Glutamatergic neuron (in vitro differentiated cells): ENCODE measurements at regions not wholly inside any gene's neighbourhood (a gene's known extent, or its start where the extent isn't known, plus 50 kb on each side); places are given as distances from the start of the nearest gene placed in this dataset.

Experiments used
- DNase-seq: peaks from one replicate; pipeline ENCODE4 v3.0.0; 2022
- H3K27ac Mint-ChIP-seq: one replicate; pipeline ENCODE4 v1.8.0; 2020; ENCODE audit warnings: mild to moderate bottlenecking, mixed read lengths, inconsistent platforms; ENCODE audit not compliant: unreplicated experiment
- H3K27me3 Mint-ChIP-seq: one replicate; pipeline ENCODE4 v1.8.0; 2020; ENCODE audit warnings: mild to moderate bottlenecking, moderate library complexity, mixed read lengths, inconsistent platforms; ENCODE audit not compliant: unreplicated experiment
- H3K36me3 Mint-ChIP-seq: one replicate; pipeline ENCODE4 v1.8.0; 2020; ENCODE audit warnings: mild to moderate bottlenecking, mixed read lengths, inconsistent platforms; ENCODE audit not compliant: unreplicated experiment
- H3K4me1 Mint-ChIP-seq: one replicate; pipeline ENCODE4 v1.8.0; 2020; ENCODE audit warnings: mild to moderate bottlenecking, low read depth, mixed read lengths, inconsistent platforms; ENCODE audit not compliant: unreplicated experiment
- H3K4me3 Mint-ChIP-seq: one replicate; pipeline ENCODE4 v1.8.0; 2020; ENCODE audit warnings: mild to moderate bottlenecking, mixed read lengths, inconsistent platforms; ENCODE audit not compliant: unreplicated experiment
- H3K9me3 Mint-ChIP-seq: one replicate; pipeline ENCODE4 v1.8.0; 2020; ENCODE audit warnings: mild to moderate bottlenecking, moderate library complexity, mixed read lengths, inconsistent platforms; ENCODE audit not compliant: unreplicated experiment
- TF ChIP-seq, protein P1 (sequence below): fragments of 200-600 bp; sonication (generic); IDR thresholded peaks from one replicate; pipeline ENCODE4 v1.5.0; 2021; ENCODE audit not compliant: partially characterized antibody, unreplicated experiment

DNA sequence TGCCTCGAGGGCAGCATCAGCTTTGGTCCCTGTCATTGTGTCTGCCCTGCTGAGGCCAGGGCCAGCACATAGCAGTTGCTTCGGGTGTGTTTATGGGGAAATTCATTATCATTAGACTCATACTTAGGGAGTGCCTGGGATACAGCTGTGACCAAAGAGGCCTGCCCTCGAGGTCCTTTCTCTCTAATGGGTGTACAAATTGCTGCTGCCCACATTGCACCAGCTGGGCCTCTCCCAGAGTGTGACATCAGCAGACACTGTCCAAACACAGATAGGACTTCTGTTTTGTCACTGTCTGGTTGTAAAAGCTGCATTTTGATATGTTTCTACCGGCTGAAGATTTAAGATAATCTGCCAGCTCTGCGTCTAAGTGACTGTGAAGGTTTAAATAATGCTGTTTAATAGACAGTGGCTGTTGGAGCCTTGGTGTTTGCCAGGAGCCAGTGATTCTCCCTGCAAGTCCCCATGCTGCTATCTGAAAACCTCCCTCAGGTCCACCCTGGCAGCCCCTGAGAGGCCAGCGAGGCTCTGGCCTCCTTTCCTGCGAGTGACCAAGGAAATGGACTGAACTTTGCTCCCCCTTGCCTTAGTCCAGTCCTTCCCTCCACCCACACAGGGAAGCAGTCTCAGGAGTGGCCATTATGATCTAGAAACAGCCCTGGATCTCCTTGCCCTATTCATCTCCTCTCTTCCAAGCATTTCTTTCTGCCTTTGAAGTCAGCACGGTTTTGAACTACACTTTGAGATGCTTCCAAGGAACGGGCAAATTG is 505.2 kb downstream of the TBC1D22A start:
- no peak for DNase-seq
- Mint-ChIP-seq H3K9me3 (peaks cover 14% of the 10 kb centered on the region), H3K4me3 (no peak overlapping the region), H3K27ac (no peak overlapping the region), H3K36me3 (no peaks in the 10 kb centered on the region), H3K27me3 (no peaks in the 10 kb centered on the region), H3K4me1 (no peaks in the 10 kb centered on the region)
- TF ChIP-seq, protein P1, sequence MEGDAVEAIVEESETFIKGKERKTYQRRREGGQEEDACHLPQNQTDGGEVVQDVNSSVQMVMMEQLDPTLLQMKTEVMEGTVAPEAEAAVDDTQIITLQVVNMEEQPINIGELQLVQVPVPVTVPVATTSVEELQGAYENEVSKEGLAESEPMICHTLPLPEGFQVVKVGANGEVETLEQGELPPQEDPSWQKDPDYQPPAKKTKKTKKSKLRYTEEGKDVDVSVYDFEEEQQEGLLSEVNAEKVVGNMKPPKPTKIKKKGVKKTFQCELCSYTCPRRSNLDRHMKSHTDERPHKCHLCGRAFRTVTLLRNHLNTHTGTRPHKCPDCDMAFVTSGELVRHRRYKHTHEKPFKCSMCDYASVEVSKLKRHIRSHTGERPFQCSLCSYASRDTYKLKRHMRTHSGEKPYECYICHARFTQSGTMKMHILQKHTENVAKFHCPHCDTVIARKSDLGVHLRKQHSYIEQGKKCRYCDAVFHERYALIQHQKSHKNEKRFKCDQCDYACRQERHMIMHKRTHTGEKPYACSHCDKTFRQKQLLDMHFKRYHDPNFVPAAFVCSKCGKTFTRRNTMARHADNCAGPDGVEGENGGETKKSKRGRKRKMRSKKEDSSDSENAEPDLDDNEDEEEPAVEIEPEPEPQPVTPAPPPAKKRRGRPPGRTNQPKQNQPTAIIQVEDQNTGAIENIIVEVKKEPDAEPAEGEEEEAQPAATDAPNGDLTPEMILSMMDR = no peak

DNA sequence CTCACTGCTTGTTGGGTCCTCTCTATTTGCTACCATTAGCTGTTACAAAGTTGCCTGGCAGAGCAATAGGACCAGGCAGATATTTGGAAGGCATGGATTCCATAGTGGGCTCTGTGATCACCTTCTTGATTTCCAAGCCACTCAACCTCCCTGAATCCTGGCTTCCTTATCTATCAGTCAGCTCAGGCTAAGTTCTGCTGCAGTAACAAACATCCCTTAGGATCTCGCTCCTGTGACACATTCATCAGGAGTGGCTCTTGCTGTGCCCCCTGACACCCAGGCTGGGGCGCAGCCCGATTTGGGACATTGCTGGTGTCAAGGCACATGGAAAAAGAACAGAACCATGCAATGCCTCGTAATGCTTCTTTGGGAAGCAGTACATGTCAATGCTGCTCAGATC is 503.9 kb downstream of the TBC1D22A start:
- peaks cover 16% of the 10 kb centered on the region for H3K9me3 Mint-ChIP-seq
- TF ChIP-seq, protein P1 = no peak
- no peaks in the 10 kb centered on the region for H3K4me1 Mint-ChIP-seq
- H3K27me3 Mint-ChIP-seq = no peaks in the 10 kb centered on the region
- H3K4me3 Mint-ChIP-seq = no peak overlapping the region
- no peak for DNase-seq
- H3K36me3 Mint-ChIP-seq = no peaks in the 10 kb centered on the region
- no peak overlapping the region for H3K27ac Mint-ChIP-seq

DNA sequence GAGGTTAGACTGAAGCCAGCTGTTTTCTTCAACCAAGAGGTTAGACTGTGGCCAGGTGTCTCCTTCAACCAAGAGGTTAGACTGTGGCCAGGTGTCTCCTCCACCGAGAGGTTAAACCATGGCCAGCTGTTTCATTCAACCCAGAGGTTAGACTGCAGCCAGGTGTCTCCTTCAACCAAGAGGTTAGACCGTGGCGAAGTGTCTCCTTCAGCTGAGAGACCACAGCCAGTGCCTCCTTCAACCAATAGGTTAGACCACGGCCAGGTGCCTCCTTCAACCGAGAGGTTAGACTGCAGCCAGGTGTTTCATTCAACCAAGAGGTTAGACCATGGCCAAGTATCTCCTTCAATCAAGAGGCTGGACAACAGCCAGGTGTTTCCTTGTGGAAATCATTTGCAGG is 498.1 kb downstream of the TBC1D22A start:
- H3K36me3 Mint-ChIP-seq = peaks cover 10% of the 10 kb centered on the region
- TF ChIP-seq, protein P1 = no peak
- H3K4me3 Mint-ChIP-seq = no peak overlapping the region
- DNase-seq = no peak
- H3K4me1 Mint-ChIP-seq = no peaks in the 10 kb centered on the region
- peaks cover 26% of the 10 kb centered on the region for H3K9me3 Mint-ChIP-seq
- H3K27ac Mint-ChIP-seq = no peak overlapping the region
- H3K27me3 Mint-ChIP-seq = peaks cover 2% of the 10 kb centered on the region

DNA sequence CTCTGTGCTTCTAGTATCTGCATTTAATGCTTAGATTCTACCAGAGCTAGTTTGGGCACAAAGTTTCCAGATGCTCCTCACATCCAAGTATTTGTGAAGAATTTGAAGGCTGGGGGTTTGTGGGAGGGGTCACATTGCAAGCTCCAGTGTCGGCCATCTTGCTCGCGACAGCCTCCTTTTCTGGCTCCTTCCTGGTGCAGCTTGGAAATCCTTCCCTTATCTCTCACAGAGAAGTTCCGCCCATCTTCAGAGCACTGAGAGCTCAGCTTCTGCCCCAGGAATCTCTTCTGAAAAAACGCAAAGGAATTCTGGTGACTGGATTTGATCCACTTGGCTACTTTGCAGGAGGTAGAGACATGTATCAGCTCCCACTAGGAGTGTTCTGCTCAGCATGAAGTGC is 497.5 kb downstream of the TBC1D22A start:
- TF ChIP-seq, protein P1 = no peak
- H3K4me1 Mint-ChIP-seq = no peaks in the 10 kb centered on the region
- no peak overlapping the region for H3K4me3 Mint-ChIP-seq
- peaks cover 25% of the 10 kb centered on the region for H3K9me3 Mint-ChIP-seq
- H3K36me3 Mint-ChIP-seq = peaks cover 10% of the 10 kb centered on the region
- no peak overlapping the region for H3K27ac Mint-ChIP-seq
- no peak for DNase-seq
- H3K27me3 Mint-ChIP-seq = peaks cover 2% of the 10 kb centered on the region

DNA sequence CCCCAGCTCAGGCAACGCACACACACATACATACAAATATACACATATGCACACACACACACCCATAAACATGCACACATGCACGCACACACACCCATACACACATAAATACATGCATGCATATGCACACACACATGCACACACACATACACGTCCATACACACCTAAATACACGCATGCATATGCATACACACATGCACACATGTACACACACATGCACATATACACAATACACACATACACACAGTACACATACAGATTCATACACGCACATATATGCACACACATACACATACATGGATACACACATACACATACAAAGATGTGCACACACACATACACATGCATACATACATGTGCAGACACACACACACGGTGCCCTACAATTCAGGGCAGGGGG is 496.6 kb downstream of the TBC1D22A start:
- DNase-seq = no peak
- peaks cover 20% of the 10 kb centered on the region for H3K9me3 Mint-ChIP-seq
- H3K27ac Mint-ChIP-seq = no peak overlapping the region
- H3K4me1 Mint-ChIP-seq = no peaks in the 10 kb centered on the region
- peaks cover 2% of the 10 kb centered on the region for H3K27me3 Mint-ChIP-seq
- peaks cover 10% of the 10 kb centered on the region for H3K36me3 Mint-ChIP-seq
- TF ChIP-seq, protein P1 = no peak
- H3K4me3 Mint-ChIP-seq = no peak overlapping the region
